K562 (cell line): ENCODE measurements at regions not wholly inside any gene's neighbourhood (a gene's known extent, or its start where the extent isn't known, plus 50 kb on each side); places are given as distances from the start of the nearest gene placed in this dataset.

Source experiments
- ATAC-seq: fragments of 200-7000 bp; cut with Tn5 transposase; 3 replicates; pipeline ENCODE4 v1.9.1; 2020; ENCODE audit warnings: moderate library complexity
- BruUV-seq: library from RNA; stranded (reverse); fragments of 400-500 nt; replicated peaks from 2 replicates; lab custom pipeline; 2021; lab: Mats Ljungman, UMichigan
- CTCF ChIA-PET: fragments of 300-600 bp; formaldehyde crosslinking; extraction: SDS; loops from one replicate; lab custom pipeline; 2021; ENCODE audit warnings: low intra/inter-chr PET ratio; lab: Yijun Ruan, JAX
- POLR2A ChIA-PET: fragments of 300-600, 350-650 bp; sonication (Branson Sonifier 250); formaldehyde crosslinking; extraction: SDS; loops from one replicate; lab custom pipeline; 2021; ENCODE audit warnings: antibody characterized with exemption, inconsistent platforms; lab: Yijun Ruan, JAX
- DNase-seq, 4 experiments: peaks; one replicate each; pipeline versions ENCODE4 v3.0.0 to v3.0.0-alpha.2; 2011 to 2018; ENCODE audit warnings: low spot score in 3 of 4, mixed read lengths in 3 of 4; ENCODE audit errors: extremely low read depth in 1 of 4
- FAIRE-seq: peaks from 2 replicates; lab custom pipeline; 2011; peaks lifted over from hg19 to GRCh38; lab: Jason Lieb, UNC
- H2AFZ ChIP-seq: 2 replicates; pipeline ENCODE4 v1.6.0; 2011; ENCODE audit warnings: low read depth, low read length, control low read depth, inconsistent platforms
- H3K27ac ChIP-seq: fragments of 200-600 bp; 3 replicates; pipeline ENCODE4 v1.8.0; 2011; ENCODE audit warnings: low read depth, mild to moderate bottlenecking, control low read depth, inconsistent platforms, low read length, moderate library complexity, mixed read lengths; ENCODE audit errors: extremely low read depth
- H3K27me3 ChIP-seq, 2 experiments: fragments of 300-600 bp in 1 of 2; 2 replicates in 1 of 2; 3 replicates in 1 of 2; pipeline versions ENCODE4 v1.6.0 to v1.8.0; 2011; ENCODE audit warnings: inconsistent platforms in 2 of 2, low read length in 2 of 2, mild to moderate bottlenecking in 1 of 2, mixed read lengths in 1 of 2, moderate library complexity in 1 of 2; ENCODE audit not compliant: control insufficient read depth in 2 of 2, insufficient read depth in 2 of 2
- H3K36me3 ChIP-seq: fragments of 300-600 bp; 3 replicates; pipeline ENCODE4 v1.8.0; 2011; ENCODE audit warnings: mild to moderate bottlenecking, low read length, inconsistent platforms; ENCODE audit not compliant: control insufficient read depth, insufficient read depth
- H3K4me1 ChIP-seq, 2 experiments: fragments of 200-600 bp in 1 of 2; replicated peaks in 1 of 2; 2 replicates in 1 of 2; 3 replicates in 1 of 2; pipeline versions ENCODE4 v1.5.1 to v1.8.0; 2011; ENCODE audit warnings: inconsistent platforms in 2 of 2, low read length in 2 of 2, mild to moderate bottlenecking in 1 of 2, mixed read lengths in 1 of 2, moderate library complexity in 1 of 2; ENCODE audit not compliant: control insufficient read depth in 2 of 2, insufficient read depth in 2 of 2
- H3K4me2 ChIP-seq: 2 replicates; pipeline ENCODE4 v1.6.1; 2011; ENCODE audit warnings: low read length, control low read depth, inconsistent platforms, mixed read lengths; ENCODE audit not compliant: insufficient read depth
- H3K4me3 ChIP-seq: fragments of 200-600 bp; sonication (generic), shearing (Covaris generic); 2 replicates; pipeline ENCODE4 v1.5.1; 2016; ENCODE audit warnings: control low read depth, inconsistent platforms
- H3K79me2 ChIP-seq: fragments of 200-600 bp; 3 replicates; pipeline ENCODE4 v1.8.0; 2011; ENCODE audit warnings: low read length, inconsistent platforms; ENCODE audit not compliant: control insufficient read depth, insufficient read depth
- H3K9ac ChIP-seq, 2 experiments: 2 replicates each; pipeline versions ENCODE4 v1.6.0 to v1.6.1; 2011; ENCODE audit warnings: low read depth in 2 of 2, low read length in 2 of 2, control low read depth in 1 of 2, inconsistent platforms in 1 of 2, mild to moderate bottlenecking in 1 of 2, mixed read lengths in 1 of 2; ENCODE audit not compliant: insufficient read depth in 1 of 2
- H3K9me1 ChIP-seq: one replicate; pipeline ENCODE4 v1.6.0; 2011; ENCODE audit warnings: inconsistent platforms, mild to moderate bottlenecking, low read length, moderate library complexity; ENCODE audit not compliant: control insufficient read depth, insufficient read depth
- H3K9me3 ChIP-seq: replicated peaks from 2 replicates; pipeline ENCODE4 v1.5.1; 2011; ENCODE audit warnings: low read depth, low read length, inconsistent platforms; ENCODE audit not compliant: control insufficient read depth, insufficient read depth
- H4K20me1 ChIP-seq: replicated peaks from 2 replicates; pipeline ENCODE4 v1.6.1; 2011; ENCODE audit warnings: low read length, inconsistent platforms, mixed read lengths; ENCODE audit not compliant: control insufficient read depth, insufficient read depth
- BACH1 ChIP-seq: fragments of 200-800 bp; sonication (Bioruptor generic); IDR thresholded peaks from 2 replicates; pipeline ENCODE4 v1.6.1; 2016; ENCODE audit warnings: missing genetic modification characterization, missing compliant biosample characterization
- CTBP1 ChIP-seq: fragments of 450-650 bp; IDR thresholded peaks from 2 replicates; pipeline ENCODE4 v1.6.1; 2016; ENCODE audit warnings: borderline replicate concordance
- CXXC5 ChIP-seq: fragments of 250-450 bp; sonication (Bioruptor Pico); IDR thresholded peaks from 2 replicates; pipeline ENCODE4 v1.8.0; 2022; ENCODE audit warnings: inconsistent platforms, mild to moderate bottlenecking, moderate library complexity
- L3MBTL2 ChIP-seq: fragments of 450-650 bp; IDR thresholded peaks from 2 replicates; pipeline ENCODE4 v1.6.1; 2016; ENCODE audit warnings: mild to moderate bottlenecking, moderate library complexity
- MAZ ChIP-seq, 2 experiments: fragments of 450-650 bp in 1 of 2; sonication (generic) in 1 of 2; formaldehyde crosslinking; IDR thresholded peaks in 1 of 2; conservative IDR thresholded peaks in 1 of 2; 2 replicates each; pipeline versions ENCODE4 v1.4.0 to v1.5.0; 2020; ENCODE audit warnings: mild to moderate bottlenecking in 1 of 2, missing genetic modification reagents in 1 of 2
- MYC ChIP-seq, 2 experiments: fragments of 250-450 bp in 1 of 2; sonication (Bioruptor Pico) in 1 of 2; IDR thresholded peaks; 2 replicates each; pipeline versions ENCODE4 v1.5.1 to v1.6.1; 2012 to 2021; ENCODE audit warnings: low read depth in 2 of 2, borderline replicate concordance in 1 of 2, improper control_type of control experiment in 1 of 2, low read length in 1 of 2, mild to moderate bottlenecking in 1 of 2, moderate library complexity in 1 of 2
- NCOA4 ChIP-seq: fragments of 450-650 bp; IDR thresholded peaks from 2 replicates; pipeline ENCODE4 v1.6.1; 2018; ENCODE audit warnings: mild to moderate bottlenecking; ENCODE audit not compliant: partially characterized antibody
- NFXL1 ChIP-seq: fragments of 450-650 bp; formaldehyde crosslinking; IDR thresholded peaks from 2 replicates; pipeline ENCODE4 v1.4.0; 2021; ENCODE audit warnings: mild to moderate bottlenecking
- NR4A1 ChIP-seq, 2 experiments: fragments of 250-450 bp in 1 of 2; fragments of 450-650 bp in 1 of 2; sonication (Bioruptor Pico) in 1 of 2; IDR thresholded peaks; 2 replicates each; pipeline versions ENCODE4 v1.4.0 to v1.6.1; 2016 to 2020; ENCODE audit warnings: mild to moderate bottlenecking in 2 of 2, missing compliant biosample characterization in 1 of 2, missing genetic modification characterization in 1 of 2, moderate library complexity in 1 of 2
- PURB ChIP-seq: sonication (generic); formaldehyde crosslinking; IDR thresholded peaks from 2 replicates; pipeline ENCODE4 v1.9.0; 2021; ENCODE audit warnings: low read depth, mild to moderate bottlenecking, missing genetic modification reagents
- ZNF175 ChIP-seq: fragments of 200-800 bp; sonication (Bioruptor generic); IDR thresholded peaks from 2 replicates; pipeline ENCODE4 v1.6.1; 2016; ENCODE audit warnings: low read depth, mild to moderate bottlenecking, missing genetic modification characterization, missing compliant biosample characterization
- ZNF589 ChIP-seq: fragments of 200-800 bp; sonication (Bioruptor generic); IDR thresholded peaks from 2 replicates; pipeline ENCODE4 v1.6.1; 2016; ENCODE audit warnings: low read depth, missing genetic modification characterization, missing compliant biosample characterization
- WGBS: fragments of 100-300 bp; shearing (Covaris generic); methylation state at CpG from one replicate; pipeline ENCODE4 v1.1.6; 2016; ENCODE audit warnings: low coverage, mixed read lengths; ENCODE audit not compliant: insufficient coverage; ENCODE audit errors: missing lambda C conversion rate; 5-methylcytosine and 5-hydroxymethylcytosine counted together
- in situ Hi-C: fragments of 300-500 bp; cut with MboI; formaldehyde crosslinking; loops from 4 replicates; pipeline ENCODE4 v1.15.0; 2018; ENCODE audit warnings: inconsistent platforms, mixed read lengths
- intact Hi-C: fragments of 100-400 bp; cut with micrococcal nuclease; formaldehyde crosslinking; loops from 2 replicates; pipeline ENCODE4 v1.14.2; 2022
- TF ChIP-seq, protein P1 (sequence below): fragments of 450-650 bp; IDR thresholded peaks from 2 replicates; pipeline ENCODE4 v1.6.1; 2017; ENCODE audit warnings: antibody characterized with exemption, mild to moderate bottlenecking

DNA sequence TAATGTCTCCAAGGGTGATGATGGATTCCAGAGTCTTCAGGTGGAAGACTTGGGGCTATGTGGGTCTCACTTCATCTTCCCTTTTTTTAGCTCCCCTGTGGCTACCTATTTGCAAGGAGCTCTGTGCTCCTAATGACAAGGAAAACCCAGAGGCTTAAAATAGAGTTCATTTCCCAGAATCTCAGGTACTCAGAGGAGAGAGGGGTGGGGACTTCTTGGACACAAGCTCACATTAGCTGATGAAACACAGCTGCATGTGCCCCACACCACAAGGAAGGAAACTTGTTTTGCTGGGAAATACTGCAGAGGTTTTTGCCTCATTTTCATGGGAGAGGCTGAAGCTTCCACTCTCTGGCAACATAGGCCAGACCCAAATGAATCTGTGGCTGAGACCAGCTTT, 138.6 kb upstream of the SLC1A4 start:
- H3K9ac ChIP-seq, result no peak overlapping the region

DNA sequence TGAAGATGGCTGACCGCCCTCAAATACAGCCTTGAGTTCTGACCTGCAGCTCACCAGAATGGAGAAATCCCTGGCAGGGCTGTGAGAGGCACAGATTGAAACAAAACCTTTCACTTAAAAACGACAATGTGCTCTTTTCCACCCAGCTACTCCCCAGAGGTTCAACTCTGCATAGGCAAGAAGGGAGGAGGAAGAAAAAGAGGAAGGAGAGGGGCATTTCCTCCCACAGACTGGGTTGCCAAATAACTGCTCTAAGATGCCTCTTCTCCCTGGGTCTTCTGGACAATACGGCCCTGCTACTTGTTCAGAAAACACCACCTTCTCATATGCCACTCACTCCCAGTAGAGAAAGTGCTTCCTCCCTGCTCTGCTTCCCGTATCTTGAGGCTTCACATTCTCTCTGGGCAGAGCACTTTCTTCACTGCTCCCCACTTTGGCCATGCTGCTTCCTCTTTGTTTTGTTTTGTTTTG, 136.4 kb upstream of the SLC1A4 start:
- no TSS peak for BruUV-seq
- no peak for ATAC-seq
- no peak for DNase-seq
- ChIA-PET POLR2A (interaction anchor here (0.6 to 0.9 kb wide), 2 partner anchors 208 to 600 kb away, joined by 4 read pairs; no protein-coding TSS in a partner anchor), CTCF (no interaction called here)
- in situ Hi-C loops (no loop called here), intact Hi-C loops (loop anchor here (5.0 kb wide), 1 partner anchor 86 kb away; no protein-coding TSS in a partner anchor)
- Histone ChIP-seq H4K20me1 (no peaks in the 10 kb centered on the region), H2AFZ (peak overlapping the region; percentile 93), H3K9ac (no peak overlapping the region; a peak in 1 of 4 replicates), H3K36me3 (no peaks in the 10 kb centered on the region), H3K79me2 (no peaks in the 10 kb centered on the region), H3K9me3 (no peaks in the 10 kb centered on the region), H3K27me3 (no peaks in the 10 kb centered on the region), H3K4me1 (peaks cover 10 to 29% of the 10 kb centered on the region in 2 experiments), H3K27ac (no peak overlapping the region), H3K9me1 (no peaks in the 10 kb centered on the region), H3K4me2 (peak overlapping the region; percentile 19; the same call in 1 of the 2 replicates), H3K4me3 (no peak overlapping the region)
- peak; percentile 54 for FAIRE-seq
- WGBS, result 33% methylated on average over 4 of the region's 4 CpGs
- TF ChIP-seq ZNF175 (CRISPR knock-in tag), result peak; percentile 35; the same call in 1 of the 2 replicates
- TF ChIP-seq NCOA4, result no peak
- no peak for TF ChIP-seq PURB (CRISPR knock-in tag)
- TF ChIP-seq BACH1 (tag), result 0 out of 2 replicates have a peak, but pooled peaks have one; percentile 24
- TF ChIP-seq, protein P1, sequence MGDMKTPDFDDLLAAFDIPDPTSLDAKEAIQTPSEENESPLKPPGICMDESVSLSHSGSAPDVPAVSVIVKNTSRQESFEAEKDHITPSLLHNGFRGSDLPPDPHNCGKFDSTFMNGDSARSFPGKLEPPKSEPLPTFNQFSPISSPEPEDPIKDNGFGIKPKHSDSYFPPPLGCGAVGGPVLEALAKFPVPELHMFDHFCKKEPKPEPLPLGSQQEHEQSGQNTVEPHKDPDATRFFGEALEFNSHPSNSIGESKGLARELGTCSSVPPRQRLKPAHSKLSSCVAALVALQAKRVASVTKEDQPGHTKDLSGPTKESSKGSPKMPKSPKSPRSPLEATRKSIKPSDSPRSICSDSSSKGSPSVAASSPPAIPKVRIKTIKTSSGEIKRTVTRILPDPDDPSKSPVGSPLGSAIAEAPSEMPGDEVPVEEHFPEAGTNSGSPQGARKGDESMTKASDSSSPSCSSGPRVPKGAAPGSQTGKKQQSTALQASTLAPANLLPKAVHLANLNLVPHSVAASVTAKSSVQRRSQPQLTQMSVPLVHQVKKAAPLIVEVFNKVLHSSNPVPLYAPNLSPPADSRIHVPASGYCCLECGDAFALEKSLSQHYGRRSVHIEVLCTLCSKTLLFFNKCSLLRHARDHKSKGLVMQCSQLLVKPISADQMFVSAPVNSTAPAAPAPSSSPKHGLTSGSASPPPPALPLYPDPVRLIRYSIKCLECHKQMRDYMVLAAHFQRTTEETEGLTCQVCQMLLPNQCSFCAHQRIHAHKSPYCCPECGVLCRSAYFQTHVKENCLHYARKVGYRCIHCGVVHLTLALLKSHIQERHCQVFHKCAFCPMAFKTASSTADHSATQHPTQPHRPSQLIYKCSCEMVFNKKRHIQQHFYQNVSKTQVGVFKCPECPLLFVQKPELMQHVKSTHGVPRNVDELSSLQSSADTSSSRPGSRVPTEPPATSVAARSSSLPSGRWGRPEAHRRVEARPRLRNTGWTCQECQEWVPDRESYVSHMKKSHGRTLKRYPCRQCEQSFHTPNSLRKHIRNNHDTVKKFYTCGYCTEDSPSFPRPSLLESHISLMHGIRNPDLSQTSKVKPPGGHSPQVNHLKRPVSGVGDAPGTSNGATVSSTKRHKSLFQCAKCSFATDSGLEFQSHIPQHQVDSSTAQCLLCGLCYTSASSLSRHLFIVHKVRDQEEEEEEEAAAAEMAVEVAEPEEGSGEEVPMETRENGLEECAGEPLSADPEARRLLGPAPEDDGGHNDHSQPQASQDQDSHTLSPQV, result 0 out of 2 replicates have a peak, but pooled peaks have one; percentile 43
- TF ChIP-seq ZNF589, result 0 out of 2 replicates have a peak, but pooled peaks have one; percentile 33

More for the DNA sequence above, 138.6 kb upstream of the SLC1A4 start:
- Histone ChIP-seq H4K20me1 (no peaks in the 10 kb centered on the region), H3K4me2 (no peak overlapping the region), H3K36me3 (no peaks in the 10 kb centered on the region), H3K9me3 (no peaks in the 10 kb centered on the region), H3K9me1 (no peaks in the 10 kb centered on the region), H3K4me1 (peaks cover 6 to 29% of the 10 kb centered on the region in 2 experiments; a peak in 4 of 5 replicates), H3K4me3 (no peak overlapping the region), H3K27me3 (no peaks in the 10 kb centered on the region), H2AFZ (0 out of 2 replicates have a peak overlapping the region, but pooled peaks have one; percentile 26), H3K27ac (no peak overlapping the region), H3K79me2 (no peaks in the 10 kb centered on the region)
- ATAC-seq (peak; percentile 20), FAIRE-seq (no peak), DNase-seq (no peak)
- ChIA-PET CTCF (no interaction called here), POLR2A (interaction anchor here (0.6 to 1.6 kb wide), 3 partner anchors 198 to 218 kb away, joined by 3 to 4 read pairs (median 3); no protein-coding TSS in a partner anchor)
- TF ChIP-seq CTBP1 (peak; percentile 43; the same call in 1 of the 2 replicates), MYC (IDR thresholded peaks at IDR 0.05; ENCODE audit: low read depth, low read length) (peak; percentile 64), MYC (CRISPR knock-in tag; IDR thresholded peaks at IDR 0.05; ENCODE audit: borderline replicate concordance, low read depth) (no peak), CXXC5 (CRISPR knock-in tag) (0 out of 2 replicates have a peak, but pooled peaks have one; percentile 21), L3MBTL2 (0 out of 2 replicates have a peak, but pooled peaks have one; percentile 13), NFXL1 (no peak), MAZ (CRISPR knock-in tag; conservative IDR thresholded peaks at IDR 0.05 in 1 of 2, IDR thresholded peaks at IDR 0.05 in 1 of 2) (peak in 1 of 2 experiments; percentile 53; a peak in 1 of 4 replicates), NR4A1 (CRISPR knock-in tag; IDR thresholded peaks at IDR 0.05) (no peak), NR4A1 (tag; IDR thresholded peaks at IDR 0.05) (no peak)
- in situ Hi-C loops, result no loop called here
- no TSS peak for BruUV-seq
- intact Hi-C loops, result loop anchor here (5.0 kb wide), 1 partner anchor 83 kb away; no protein-coding TSS in a partner anchor
